ENCODE measurements at regions not wholly inside any gene's neighbourhood (a gene's known extent, or its start where the extent isn't known, plus 50 kb on each side); places are given as distances from the start of the nearest gene placed in this dataset.

- Histone ChIP-seq H3K9ac (ENCODE audit: insufficient read depth in 1 of 2, low read length in 2 of 2) (no peak overlapping the region), H3K27ac (ENCODE audit: low read depth in 1 of 2, low read length in 1 of 2) (peak overlapping the region in 1 of 2 donors; percentile 20), H3K9me3 (ENCODE audit: control insufficient read depth in 4 of 4, insufficient read depth in 3 of 4, low read length in 3 of 4) (no peaks in the 10 kb centered on the region), H3K27me3 (ENCODE audit: control insufficient read depth in 3 of 3, insufficient read depth in 3 of 3, low read length in 2 of 3) (no peaks in the 10 kb centered on the region), H3K4me3 (no peak overlapping the region), H3K4me1 (ENCODE audit: control insufficient read depth in 5 of 5, insufficient read depth in 5 of 5, low read length in 5 of 5) (peaks cover 0 to 26% (median 0%) of the 10 kb centered on the region in 5 donors), H3K36me3 (ENCODE audit: control insufficient read depth in 4 of 4, insufficient read depth in 4 of 4, low read length in 4 of 4) (no peaks in the 10 kb centered on the region)
- no peak for TF ChIP-seq CTCF (IDR thresholded peaks at IDR 0.05; ENCODE audit: control extremely low read depth, extremely low read depth)
- no peak for ATAC-seq (ENCODE audit: insufficient read depth, low FRiP score)
- DNase-seq, result no peak
Measured at GRCh38 chr14:49955024-49955423, 62.1 kb downstream of the ARF6 start.

GRCh38 chr14:49957089-49957852 is 64.4 kb downstream of the ARF6 start:
- H3K4me3 ChIP-seq, result no peak overlapping the region
- TF ChIP-seq CTCF (IDR thresholded peaks at IDR 0.05; ENCODE audit: control extremely low read depth, extremely low read depth), result no peak
- no peaks in the 10 kb centered on the region for H3K9me3 ChIP-seq (ENCODE audit: control insufficient read depth in 4 of 4, insufficient read depth in 3 of 4, low read length in 3 of 4)
- no peak overlapping the region for H3K27ac ChIP-seq (ENCODE audit: low read depth in 1 of 2, low read length in 1 of 2)
- 78 to 91% methylated on average over 7 of the region's 7 CpGs for WGBS, 2 donors
- ATAC-seq (ENCODE audit: insufficient read depth, low FRiP score), result no peak
- peaks cover 0 to 10% (median 0%) of the 10 kb centered on the region in 5 donors for H3K4me1 ChIP-seq (ENCODE audit: control insufficient read depth in 5 of 5, insufficient read depth in 5 of 5, low read length in 5 of 5)
- DNase-seq, result no peak
- no peaks in the 10 kb centered on the region for H3K36me3 ChIP-seq (ENCODE audit: control insufficient read depth in 4 of 4, insufficient read depth in 4 of 4, low read length in 4 of 4)
- no peak overlapping the region for H3K9ac ChIP-seq (ENCODE audit: insufficient read depth in 1 of 2, low read length in 2 of 2)
- no peaks in the 10 kb centered on the region for H3K27me3 ChIP-seq (ENCODE audit: control insufficient read depth in 3 of 3, insufficient read depth in 3 of 3, low read length in 2 of 3)

- DNase-seq, result no peak
- Histone ChIP-seq H3K27me3 (ENCODE audit: control insufficient read depth in 3 of 3, insufficient read depth in 3 of 3, low read length in 2 of 3) (no peaks in the 10 kb centered on the region), H3K9ac (ENCODE audit: insufficient read depth in 1 of 2, low read length in 2 of 2) (no peak overlapping the region), H3K4me3 (no peak overlapping the region), H3K9me3 (ENCODE audit: control insufficient read depth in 4 of 4, insufficient read depth in 3 of 4, low read length in 3 of 4) (no peaks in the 10 kb centered on the region), H3K27ac (ENCODE audit: low read depth in 1 of 2, low read length in 1 of 2) (no peak overlapping the region), H3K4me1 (ENCODE audit: control insufficient read depth in 5 of 5, insufficient read depth in 5 of 5, low read length in 5 of 5) (no peaks in the 10 kb centered on the region), H3K36me3 (ENCODE audit: control insufficient read depth in 4 of 4, insufficient read depth in 4 of 4, low read length in 4 of 4) (no peaks in the 10 kb centered on the region)
- TF ChIP-seq CTCF (IDR thresholded peaks at IDR 0.05; ENCODE audit: control extremely low read depth, extremely low read depth), result no peak
- no peak for ATAC-seq (ENCODE audit: insufficient read depth, low FRiP score)
- 64 to 78% methylated on average over 9 of the region's 9 CpGs for WGBS, 2 donors
Measured at GRCh38 chr14:49959822-49960408, 67.0 kb downstream of the ARF6 start.
